HG03432 (cell line): ENCODE measurements at regions not wholly inside any gene's neighbourhood (a gene's known extent, or its start where the extent isn't known, plus 50 kb on each side); places are given as distances from the start of the nearest gene placed in this dataset.
"Not testable (repeated sequence)": the region's sequence is repeated elsewhere in the genome, so short reads cannot be mapped to it uniquely, and the experiment has no call there.

Experiments
- ATAC-seq: cut with Tn5 transposase; IDR thresholded peaks from one replicate; pipeline ENCODE4 v1.9.1; 2021; ENCODE audit warnings: mild to moderate bottlenecking, moderate library complexity; ENCODE audit not compliant: unreplicated experiment

GRCh38 chr1:115457289-115457688, 119.2 kb upstream of the NGF start:
- no peak for ATAC-seq

- no peak for ATAC-seq
These were observed 118.5 kb upstream of the NGF start for GRCh38 chr1:115456441-115456961.

- ATAC-seq, result no peak
These were observed 116.9 kb upstream of the NGF start for GRCh38 chr1:115454837-115455511.

- no peak for ATAC-seq
These were observed 115.6 kb upstream of the NGF start for GRCh38 chr1:115453666-115454065.

- ATAC-seq, result no peak
These were observed 114.7 kb upstream of the NGF start for GRCh38 chr1:115452600-115453329.

GRCh38 chr1:115450501-115451040, 112.5 kb upstream of the NGF start:
- ATAC-seq, result no peak

GRCh38 chr1:115448282-115449044, 110.4 kb upstream of the NGF start:
- no peak for ATAC-seq

- ATAC-seq, result no peak
These were observed 109.6 kb upstream of the NGF start for GRCh38 chr1:115447672-115448071.

- no peak for ATAC-seq
These were observed 107.0 kb upstream of the NGF start for GRCh38 chr1:115445090-115445489.

GRCh38 chr1:115440733-115441132, 102.7 kb upstream of the NGF start:
- ATAC-seq, result no peak

- not testable (repeated sequence) for ATAC-seq
These were observed 101.5 kb upstream of the NGF start for GRCh38 chr1:115439520-115439919.

- no peak for ATAC-seq
These were observed 99.1 kb upstream of the NGF start for GRCh38 chr1:115437196-115437595.

- no peak for ATAC-seq
These were observed 98.5 kb upstream of the NGF start for GRCh38 chr1:115436596-115436995.

- ATAC-seq, result no peak
These were observed 95.4 kb upstream of the NGF start for GRCh38 chr1:115433483-115433882.

- no peak for ATAC-seq
These were observed 94.0 kb upstream of the NGF start for GRCh38 chr1:115432061-115432460.

- no peak for ATAC-seq
These were observed 92.6 kb upstream of the NGF start for GRCh38 chr1:115430441-115431158.

- ATAC-seq, result no peak
These were observed 91.8 kb upstream of the NGF start for GRCh38 chr1:115429884-115430283.

GRCh38 chr1:115429241-115429640, 91.2 kb upstream of the NGF start:
- ATAC-seq, result no peak

GRCh38 chr1:115428676-115429075, 90.6 kb upstream of the NGF start:
- ATAC-seq, result no peak

GRCh38 chr1:115428256-115428655, 90.2 kb upstream of the NGF start:
- no peak for ATAC-seq

GRCh38 chr1:115426956-115427355, 88.9 kb upstream of the NGF start:
- no peak for ATAC-seq
